Subcutaneous abdominal adipose tissue (tissue), 5 donors: ENCODE measurements at regions not wholly inside any gene's neighbourhood (a gene's known extent, or its start where the extent isn't known, plus 50 kb on each side); places are given as distances from the start of the nearest gene placed in this dataset.

Experiments
- H3K27ac ChIP-seq: one replicate; pipeline ENCODE4 v1.7.0; 2013; ENCODE audit warnings: low read depth, mild to moderate bottlenecking, inconsistent platforms, low read length, moderate library complexity
- H3K27me3 ChIP-seq, 5 donors: one replicate each; pipeline ENCODE4 v1.7.0; 2013; ENCODE audit warnings: low read length in 5 of 5, inconsistent platforms in 1 of 5; ENCODE audit not compliant: control insufficient read depth in 5 of 5, insufficient read depth in 4 of 5
- H3K36me3 ChIP-seq, 5 donors: one replicate each; pipeline ENCODE4 v1.7.0; 2013; ENCODE audit warnings: low read length in 5 of 5; ENCODE audit not compliant: control insufficient read depth in 5 of 5, insufficient read depth in 5 of 5
- H3K4me1 ChIP-seq, 5 donors: one replicate each; pipeline ENCODE4 v1.7.0; 2013; ENCODE audit warnings: low read length in 5 of 5, mild to moderate bottlenecking in 3 of 5, moderate library complexity in 1 of 5; ENCODE audit not compliant: control insufficient read depth in 5 of 5, insufficient read depth in 5 of 5
- H3K4me3 ChIP-seq, 5 donors: one replicate each; pipeline ENCODE4 v1.7.0; 2013; ENCODE audit warnings: low read length in 5 of 5, low read depth in 1 of 5
- H3K9ac ChIP-seq, 5 donors: one replicate each; pipeline ENCODE4 v1.7.0; 2013; ENCODE audit warnings: low read length in 5 of 5, mild to moderate bottlenecking in 4 of 5, moderate library complexity in 3 of 5
- H3K9me3 ChIP-seq, 5 donors: one replicate each; pipeline ENCODE4 v1.7.0; 2013; ENCODE audit warnings: low read length in 5 of 5; ENCODE audit not compliant: control insufficient read depth in 5 of 5
- donor health status: healthy.
- donor health status: healthy.
- donor health status: healthy.
- donor health status: healthy.
- donor health status: healthy.

GRCh38 chr9:13431692-13432091 is 152.2 kb upstream of the MPDZ start:
- Histone ChIP-seq H3K9ac (no peak overlapping the region), H3K4me3 (no peak overlapping the region), H3K27me3 (no peaks in the 10 kb centered on the region)

DNA sequence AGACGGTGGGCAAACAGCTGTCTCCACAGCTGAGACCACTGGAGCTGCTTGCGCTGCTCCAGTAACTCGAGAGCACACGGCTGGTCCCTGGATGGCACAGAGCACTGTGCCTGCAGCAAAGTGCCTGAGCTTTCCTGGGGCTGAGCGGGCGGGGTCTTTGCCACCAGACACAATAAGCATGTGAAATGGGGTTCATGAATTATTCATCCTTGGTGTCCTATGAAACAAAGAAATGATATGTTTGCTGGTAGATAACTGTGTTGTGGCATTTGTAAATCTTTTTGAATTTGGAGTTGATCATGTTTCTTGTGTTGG is 151.7 kb upstream of the MPDZ start:
- Histone ChIP-seq H3K9me3 (no peaks in the 10 kb centered on the region), H3K4me3 (no peak overlapping the region), H3K9ac (no peak overlapping the region), H3K4me1 (peaks cover 0 to 13% (median 10%) of the 10 kb centered on the region in 5 donors), H3K27me3 (no peaks in the 10 kb centered on the region), H3K36me3 (no peaks in the 10 kb centered on the region), H3K27ac (no peak overlapping the region)

More at GRCh38 chr9:13431692-13432091, 152.2 kb upstream of the MPDZ start:
- Histone ChIP-seq H3K36me3 (no peaks in the 10 kb centered on the region), H3K4me1 (peaks cover 0 to 15% (median 10%) of the 10 kb centered on the region in 5 donors), H3K27ac (no peak overlapping the region), H3K9me3 (no peaks in the 10 kb centered on the region)

DNA sequence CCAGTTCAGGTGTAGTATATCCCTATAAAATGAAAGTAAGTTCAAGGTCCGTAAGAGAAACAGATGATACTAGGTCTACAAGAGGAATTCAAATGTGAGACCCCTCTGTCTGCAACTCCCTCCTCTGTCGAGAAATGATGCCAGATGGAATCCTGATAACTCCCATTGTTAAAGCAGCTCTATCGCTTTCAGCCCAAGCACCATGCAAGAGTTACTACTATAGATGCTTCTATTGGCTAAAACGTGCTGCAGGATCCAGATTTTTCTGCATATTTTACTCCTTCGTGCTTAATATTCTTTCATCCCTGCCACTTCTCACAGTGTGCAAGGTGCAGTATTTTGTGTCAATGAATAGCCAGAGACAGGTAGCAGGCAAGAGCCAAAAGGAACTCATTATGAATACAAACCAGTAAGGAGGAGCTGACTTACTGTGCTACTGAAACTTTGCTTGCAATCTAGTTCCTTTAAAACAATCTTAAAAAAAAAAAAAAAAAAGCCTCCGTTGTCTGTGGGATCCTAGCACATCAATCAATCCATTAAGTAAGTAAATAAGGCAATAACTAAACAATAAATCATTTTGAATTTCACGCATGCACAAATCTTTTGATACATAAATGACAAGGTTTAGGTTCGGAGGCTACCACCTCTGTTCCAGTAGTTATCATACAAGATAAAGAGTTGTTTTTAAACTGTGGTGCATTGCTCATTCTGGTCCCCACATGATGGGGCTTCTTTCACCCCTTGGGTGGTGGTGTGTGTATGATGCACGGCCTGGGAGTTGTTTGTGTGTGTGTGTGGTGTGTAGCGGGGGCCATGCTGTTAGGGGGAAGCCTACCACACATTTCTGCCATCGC is 151.1 kb upstream of the MPDZ start:
- H3K36me3 ChIP-seq: no peaks in the 10 kb centered on the region
- no peak overlapping the region for H3K4me3 ChIP-seq
- H3K27me3 ChIP-seq: no peaks in the 10 kb centered on the region
- no peak overlapping the region for H3K27ac ChIP-seq
- H3K4me1 ChIP-seq: peaks cover 0 to 13% (median 10%) of the 10 kb centered on the region in 5 donors
- H3K9me3 ChIP-seq: no peaks in the 10 kb centered on the region
- no peak overlapping the region for H3K9ac ChIP-seq

GRCh38 chr9:13429301-13430190 is 150.1 kb upstream of the MPDZ start:
- Histone ChIP-seq H3K4me1 (peaks cover 0 to 13% (median 10%) of the 10 kb centered on the region in 5 donors), H3K27ac (no peak overlapping the region)

GRCh38 chr9:13428766-13429165 is 149.3 kb upstream of the MPDZ start:
- H3K27ac ChIP-seq: no peak overlapping the region
- peaks cover 0 to 13% (median 10%) of the 10 kb centered on the region in 5 donors for H3K4me1 ChIP-seq
- H3K36me3 ChIP-seq: no peaks in the 10 kb centered on the region
- H3K9ac ChIP-seq: peak overlapping the region in 2 of 5 donors; percentile 26 to 32
- H3K9me3 ChIP-seq: no peaks in the 10 kb centered on the region
- H3K27me3 ChIP-seq: no peaks in the 10 kb centered on the region
- H3K4me3 ChIP-seq: no peak overlapping the region

More at GRCh38 chr9:13429301-13430190, 150.1 kb upstream of the MPDZ start:
- H3K4me3 ChIP-seq: no peak overlapping the region
- no peaks in the 10 kb centered on the region for H3K9me3 ChIP-seq
- H3K9ac ChIP-seq: no peak overlapping the region
- H3K27me3 ChIP-seq: no peaks in the 10 kb centered on the region
- no peaks in the 10 kb centered on the region for H3K36me3 ChIP-seq

GRCh38 chr9:13427587-13427986 is 148.1 kb upstream of the MPDZ start:
- peak overlapping the region in 1 of 5 donors; percentile 16 for H3K9ac ChIP-seq
- H3K4me3 ChIP-seq: no peak overlapping the region
- peak overlapping the region; percentile 63 for H3K27ac ChIP-seq
- H3K27me3 ChIP-seq: no peaks in the 10 kb centered on the region
- no peaks in the 10 kb centered on the region for H3K9me3 ChIP-seq
- no peaks in the 10 kb centered on the region for H3K36me3 ChIP-seq
- peaks cover 0 to 13% (median 10%) of the 10 kb centered on the region in 5 donors for H3K4me1 ChIP-seq

DNA sequence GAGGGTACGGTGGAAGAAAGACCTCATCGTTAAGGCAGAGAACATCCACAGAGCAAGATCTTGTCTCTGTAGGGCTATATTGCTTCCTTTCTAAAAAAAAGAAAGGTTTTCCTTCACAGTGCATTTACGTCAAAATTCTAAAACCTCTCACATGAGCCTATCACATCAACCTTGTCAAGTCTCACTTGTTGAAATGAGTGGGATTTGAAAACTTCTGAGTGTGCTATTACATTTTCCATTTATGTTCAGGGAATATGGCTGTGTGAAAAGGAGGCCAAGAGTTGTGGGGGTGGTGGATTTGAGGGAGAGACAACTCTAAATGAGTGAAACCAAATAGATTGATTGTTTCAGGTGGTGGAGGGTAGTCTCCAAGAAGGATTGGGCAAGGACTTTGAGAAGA is 147.1 kb upstream of the MPDZ start:
- H3K9me3 ChIP-seq: no peaks in the 10 kb centered on the region
- no peak overlapping the region for H3K4me3 ChIP-seq
- H3K4me1 ChIP-seq: peaks cover 0 to 13% (median 10%) of the 10 kb centered on the region in 5 donors
- H3K27me3 ChIP-seq: no peaks in the 10 kb centered on the region
- no peaks in the 10 kb centered on the region for H3K36me3 ChIP-seq
- no peak overlapping the region for H3K27ac ChIP-seq
- H3K9ac ChIP-seq: no peak overlapping the region

- no peak overlapping the region for H3K4me3 ChIP-seq
- H3K4me1 ChIP-seq: peaks cover 0 to 13% (median 10%) of the 10 kb centered on the region in 5 donors
- no peaks in the 10 kb centered on the region for H3K27me3 ChIP-seq
- no peak overlapping the region for H3K9ac ChIP-seq
- no peak overlapping the region for H3K27ac ChIP-seq
- no peaks in the 10 kb centered on the region for H3K36me3 ChIP-seq
- no peaks in the 10 kb centered on the region for H3K9me3 ChIP-seq
Observed at GRCh38 chr9:13424872-13425271, 145.4 kb upstream of the MPDZ start.

- Histone ChIP-seq H3K4me3 (no peak overlapping the region), H3K9me3 (no peaks in the 10 kb centered on the region), H3K27me3 (no peaks in the 10 kb centered on the region), H3K27ac (no peak overlapping the region), H3K9ac (no peak overlapping the region), H3K4me1 (peaks cover 0 to 11% (median 8%) of the 10 kb centered on the region in 5 donors), H3K36me3 (no peaks in the 10 kb centered on the region)
Observed at GRCh38 chr9:13424204-13424603, 144.7 kb upstream of the MPDZ start.

DNA sequence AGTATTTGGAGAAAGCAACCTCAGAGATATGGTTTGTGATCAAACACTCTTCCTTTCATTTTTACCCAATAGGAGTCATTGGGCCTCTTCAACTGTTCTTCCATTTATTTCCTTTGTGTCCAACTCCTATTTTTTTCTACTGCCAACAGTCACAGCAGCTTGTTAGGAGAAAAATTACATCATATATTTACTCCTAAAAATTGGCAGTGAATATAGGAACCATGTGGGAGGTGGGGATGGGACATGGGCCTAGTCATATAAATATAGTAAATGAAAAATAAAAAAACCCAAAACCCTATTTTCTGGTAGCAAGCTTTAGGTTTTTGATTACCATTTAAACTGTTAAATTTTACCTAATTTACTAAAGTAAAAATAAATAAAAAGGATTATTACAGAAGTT is 134.9 kb upstream of the MPDZ start:
- Histone ChIP-seq H3K9ac (no peak overlapping the region), H3K9me3 (no peaks in the 10 kb centered on the region), H3K4me3 (no peak overlapping the region), H3K27ac (no peak overlapping the region), H3K36me3 (no peaks in the 10 kb centered on the region), H3K27me3 (no peaks in the 10 kb centered on the region), H3K4me1 (peaks cover 3 to 14% (median 5%) of the 10 kb centered on the region in 5 donors)
